GM12872 (cell line): ENCODE measurements at regions not wholly inside any gene's neighbourhood (a gene's known extent, or its start where the extent isn't known, plus 50 kb on each side); places are given as distances from the start of the nearest gene placed in this dataset.

ENCODE experiments used
- CTCF ChIP-seq: IDR thresholded peaks from 3 replicates; pipeline ENCODE4 v1.5.1; 2011; ENCODE audit warnings: low read depth, mild to moderate bottlenecking, low read length, moderate library complexity; ENCODE audit not compliant: insufficient read depth

DNA sequence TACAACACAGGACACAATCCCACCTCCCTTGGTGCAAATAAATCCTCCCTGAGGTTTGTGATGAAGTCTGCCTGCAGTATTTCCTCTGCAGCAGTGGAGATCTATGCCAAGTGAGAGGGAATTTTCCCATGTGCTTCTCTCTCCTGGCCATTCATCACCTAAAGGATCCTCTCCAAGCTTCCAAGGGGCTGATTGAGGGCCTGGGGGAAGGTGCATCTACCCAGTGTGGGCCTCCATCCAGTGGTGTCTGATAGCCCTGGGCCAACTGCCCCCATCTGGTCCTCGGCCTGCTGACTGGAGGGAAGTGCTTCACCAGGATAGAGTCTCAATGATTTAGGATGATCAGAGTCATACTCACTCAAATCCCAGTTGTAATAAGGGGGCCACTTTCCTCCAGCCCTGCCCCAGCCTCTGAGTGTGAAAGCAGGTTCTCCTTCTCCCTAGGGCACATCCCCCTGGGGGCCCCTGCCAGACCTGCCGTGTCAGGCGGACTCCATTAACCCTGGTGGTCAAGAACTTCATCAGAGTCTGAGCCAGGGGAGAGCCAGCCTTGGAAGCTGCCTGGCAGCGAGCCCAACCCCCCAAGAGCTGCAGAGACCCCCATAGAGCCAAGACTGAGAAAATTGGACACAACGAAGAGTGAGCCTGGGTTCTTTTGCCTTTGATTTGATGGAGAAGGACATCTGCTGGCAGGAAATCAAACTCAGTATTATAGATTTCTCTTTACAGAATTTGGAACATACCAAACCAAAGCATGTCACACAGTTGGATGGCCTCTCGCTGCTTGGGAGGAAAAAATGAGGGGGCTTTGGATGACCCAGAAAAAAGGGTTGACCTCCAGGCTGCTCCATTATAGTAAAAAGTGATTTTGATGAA lies 509.6 kb downstream of the CMPK2 start:
- TF ChIP-seq CTCF, result peak; percentile 31; the same call in 1 of the 3 replicates

DNA sequence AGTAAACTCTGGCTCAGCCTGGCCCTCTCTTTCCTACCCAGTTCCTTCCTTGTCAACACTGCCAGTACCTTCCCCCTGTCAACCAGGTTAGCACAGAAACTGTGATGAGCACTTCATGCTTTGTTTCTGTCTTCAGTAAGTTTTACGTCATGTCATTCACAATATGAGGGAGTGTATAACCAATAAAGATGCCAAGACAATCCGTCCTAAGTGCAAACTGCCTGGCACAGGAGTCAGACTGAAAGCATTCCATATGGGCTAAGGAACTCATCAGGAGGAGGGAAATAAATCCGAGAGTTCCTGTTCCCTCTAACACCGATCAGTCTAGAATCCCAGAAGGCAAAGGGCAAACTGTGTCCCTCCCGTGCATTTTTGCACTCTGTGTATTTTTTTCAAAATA lies 507.2 kb downstream of the CMPK2 start:
- no peak for TF ChIP-seq CTCF

GRCh38 chr2:6358985-6359384 lies 506.7 kb downstream of the CMPK2 start:
- TF ChIP-seq CTCF, result no peak

DNA sequence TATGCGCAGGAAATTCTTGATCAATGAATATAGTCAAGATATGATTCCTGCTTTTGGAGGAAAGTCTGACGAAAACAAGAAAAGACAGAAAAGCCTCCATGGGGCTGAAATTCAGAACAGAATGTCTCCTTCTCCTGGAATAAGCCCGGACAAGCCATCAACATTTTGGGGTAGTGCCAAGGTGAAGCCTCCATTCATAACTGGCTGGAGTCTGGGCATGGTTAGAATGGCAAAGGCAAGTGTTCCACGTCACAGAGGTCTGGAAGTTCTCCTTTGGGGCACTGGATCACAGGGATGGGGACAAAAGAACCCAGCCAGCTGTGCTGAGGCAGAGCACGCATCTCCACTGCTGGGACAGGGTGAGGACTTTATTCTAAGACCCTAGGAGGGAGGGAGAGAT lies 505.7 kb downstream of the CMPK2 start:
- no peak for TF ChIP-seq CTCF

- no peak for TF ChIP-seq CTCF
These were observed 502.8 kb downstream of the CMPK2 start for GRCh38 chr2:6362671-6363450.

DNA sequence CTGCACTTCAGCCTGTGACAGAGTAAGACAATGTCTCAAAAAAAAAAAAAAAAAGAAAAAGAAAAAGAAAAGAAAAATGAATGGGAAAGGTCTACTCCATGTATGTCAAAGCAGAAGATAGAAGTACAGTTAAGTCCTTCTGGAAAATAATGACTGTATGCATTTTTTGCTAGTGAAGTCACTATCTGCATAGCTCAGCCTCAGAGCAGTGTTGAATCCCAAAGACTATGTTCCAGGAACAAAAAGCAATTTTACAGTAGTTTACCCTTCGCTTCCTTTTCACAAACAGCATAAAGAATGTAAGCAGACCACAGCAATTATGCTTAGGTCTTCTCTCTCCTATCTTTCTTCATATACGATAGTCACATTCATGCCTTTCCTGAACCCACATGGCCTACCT lies 497.4 kb downstream of the CMPK2 start:
- TF ChIP-seq CTCF, result no peak

DNA sequence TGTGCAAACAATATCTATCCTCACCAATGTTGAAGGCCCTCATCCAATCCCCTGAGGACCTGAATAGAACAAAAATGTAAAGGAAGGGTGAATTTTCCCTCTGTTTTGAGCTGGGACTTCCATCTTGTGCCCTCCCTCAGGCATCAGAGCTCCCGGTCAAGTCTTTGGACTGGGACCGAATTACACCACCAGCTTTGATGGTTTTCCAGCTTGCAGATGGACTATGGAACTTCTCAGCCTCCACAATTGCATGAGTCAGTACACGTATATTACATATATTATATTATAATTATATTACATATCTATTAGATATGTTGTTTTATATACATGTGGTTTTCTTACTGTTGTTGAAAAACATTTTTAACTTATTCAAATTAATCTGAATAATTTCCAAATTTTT lies 496.4 kb downstream of the CMPK2 start:
- TF ChIP-seq CTCF, result no peak
